Endothelial cell (in vitro differentiated cells): ENCODE measurements at regions not wholly inside any gene's neighbourhood (a gene's known extent, or its start where the extent isn't known, plus 50 kb on each side); places are given as distances from the start of the nearest gene placed in this dataset.

Experiments
- DNase-seq: peaks from one replicate; pipeline ENCODE4 v3.0.0; 2021; ENCODE audit warnings: low spot score
- H3K27ac Mint-ChIP-seq: one replicate; pipeline ENCODE4 v1.8.0; 2021; ENCODE audit warnings: mixed read lengths, inconsistent platforms; ENCODE audit not compliant: unreplicated experiment
- H3K27me3 Mint-ChIP-seq: one replicate; pipeline ENCODE4 v1.8.0; 2021; ENCODE audit warnings: mild to moderate bottlenecking, moderate library complexity, mixed read lengths, inconsistent platforms; ENCODE audit not compliant: unreplicated experiment
- H3K36me3 Mint-ChIP-seq: one replicate; pipeline ENCODE4 v1.8.0; 2021; ENCODE audit warnings: mild to moderate bottlenecking, low read depth, mixed read lengths, inconsistent platforms; ENCODE audit not compliant: unreplicated experiment
- H3K4me1 Mint-ChIP-seq: one replicate; pipeline ENCODE4 v1.8.0; 2021; ENCODE audit warnings: mild to moderate bottlenecking, mixed read lengths, inconsistent platforms; ENCODE audit not compliant: unreplicated experiment
- H3K4me3 Mint-ChIP-seq: one replicate; pipeline ENCODE4 v1.8.0; 2021; ENCODE audit warnings: mild to moderate bottlenecking, mixed read lengths, inconsistent platforms; ENCODE audit not compliant: unreplicated experiment
- H3K9me3 Mint-ChIP-seq: one replicate; pipeline ENCODE4 v1.8.0; 2021; ENCODE audit warnings: mixed read lengths, inconsistent platforms; ENCODE audit not compliant: unreplicated experiment
- CTCF ChIP-seq: fragments of 200-600 bp; sonication (generic); IDR thresholded peaks from one replicate; pipeline ENCODE4 v1.5.0; 2021; ENCODE audit warnings: antibody characterized with exemption; ENCODE audit not compliant: unreplicated experiment

DNA sequence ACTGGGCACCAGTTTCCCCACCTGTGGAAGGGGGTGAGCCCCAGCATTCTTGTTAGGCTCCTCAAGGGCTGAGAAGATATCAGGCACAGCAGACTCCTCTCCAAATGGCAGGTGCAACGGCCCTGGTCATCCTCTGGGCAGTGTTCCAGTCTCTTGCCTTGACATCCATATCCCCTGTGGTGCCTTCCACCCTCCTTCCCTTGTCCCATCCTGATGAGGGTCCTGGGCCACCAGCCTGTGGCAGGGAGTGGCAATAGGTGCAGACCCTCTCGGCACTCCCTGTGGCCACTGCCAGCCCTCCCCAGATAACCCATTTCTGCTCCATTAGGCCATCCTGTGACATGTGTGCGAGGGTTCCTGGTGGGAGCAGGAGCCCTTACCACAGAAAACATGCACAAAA is 78.8 kb upstream of the NECTIN1 start:
- DNase-seq, result no peak
- H3K27me3 Mint-ChIP-seq, result peaks cover 8% of the 10 kb centered on the region
- no peaks in the 10 kb centered on the region for H3K4me1 Mint-ChIP-seq
- H3K9me3 Mint-ChIP-seq, result no peaks in the 10 kb centered on the region
- no peaks in the 10 kb centered on the region for H3K36me3 Mint-ChIP-seq
- no peak overlapping the region for H3K27ac Mint-ChIP-seq
- TF ChIP-seq CTCF, result no peak
- no peak overlapping the region for H3K4me3 Mint-ChIP-seq

DNA sequence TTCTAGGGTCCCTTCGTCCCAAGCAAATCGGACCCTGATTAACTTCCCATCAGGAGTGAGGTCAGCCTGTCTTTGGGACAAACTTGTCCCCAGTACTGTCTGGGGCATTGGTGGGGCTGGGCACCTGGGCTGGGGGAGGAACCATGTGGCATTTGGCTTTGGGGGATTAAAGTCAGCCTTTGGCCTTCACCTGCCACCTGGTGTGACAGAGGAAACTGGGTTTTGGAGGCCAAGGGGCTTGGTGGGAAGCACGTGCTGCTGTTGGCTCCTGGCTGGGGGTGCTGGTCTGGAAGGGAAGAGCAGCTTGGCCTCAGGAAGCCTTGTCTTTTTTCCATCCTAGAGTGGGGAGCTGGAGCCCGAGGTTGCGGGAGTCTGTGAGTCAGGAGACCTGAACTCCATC is 78.4 kb upstream of the NECTIN1 start:
- Mint-ChIP-seq H3K4me3 (no peak overlapping the region), H3K9me3 (no peaks in the 10 kb centered on the region), H3K4me1 (no peaks in the 10 kb centered on the region), H3K36me3 (no peaks in the 10 kb centered on the region), H3K27me3 (peaks cover 8% of the 10 kb centered on the region), H3K27ac (no peak overlapping the region)
- no peak for TF ChIP-seq CTCF
- DNase-seq, result no peak

DNA sequence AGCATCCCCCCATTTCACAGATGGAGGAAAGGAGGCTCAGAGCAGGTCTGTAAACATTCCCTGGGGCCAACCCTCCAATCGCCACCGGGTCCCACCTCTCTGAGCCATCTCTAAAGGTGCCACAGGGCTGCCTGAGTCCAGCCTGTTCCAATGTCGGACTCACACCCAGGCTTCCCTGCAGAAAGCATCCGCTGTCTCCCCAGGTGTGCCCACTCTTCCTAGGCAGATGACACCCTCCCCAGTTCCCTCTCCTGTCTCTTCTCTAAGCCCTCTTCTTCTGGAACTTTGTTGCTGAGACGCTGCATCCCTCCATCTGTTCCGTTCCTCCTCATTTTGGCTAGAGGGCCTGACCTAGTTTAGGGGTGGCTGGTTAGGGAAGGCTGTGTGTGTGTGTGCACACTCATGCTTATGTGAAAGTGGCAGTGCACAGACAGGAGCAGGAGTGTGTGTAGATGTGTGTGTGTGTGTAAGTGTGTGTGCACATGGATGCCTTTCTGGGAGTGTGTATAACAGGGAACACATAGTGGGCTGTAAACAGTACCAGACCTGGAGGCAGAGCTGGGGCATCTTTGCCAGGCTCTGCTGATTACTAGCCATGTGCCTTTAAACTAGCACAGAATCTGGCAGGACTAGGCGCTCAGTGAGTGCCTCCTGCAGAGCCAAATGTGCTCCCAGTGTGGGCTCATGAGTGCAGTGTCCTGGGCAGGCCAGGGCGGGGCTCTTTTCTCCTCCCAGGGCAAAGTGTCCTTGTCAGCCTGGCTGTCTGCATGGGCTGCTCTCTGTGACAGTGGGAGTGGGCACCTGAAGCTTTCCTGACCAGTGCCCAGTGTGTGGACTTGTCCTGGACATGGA is 77.3 kb upstream of the NECTIN1 start:
- H3K36me3 Mint-ChIP-seq, result no peaks in the 10 kb centered on the region
- H3K4me3 Mint-ChIP-seq, result no peak overlapping the region
- H3K9me3 Mint-ChIP-seq, result no peaks in the 10 kb centered on the region
- H3K27me3 Mint-ChIP-seq, result peaks cover 8% of the 10 kb centered on the region
- H3K27ac Mint-ChIP-seq, result no peak overlapping the region
- DNase-seq, result no peak
- no peak for TF ChIP-seq CTCF
- H3K4me1 Mint-ChIP-seq, result no peaks in the 10 kb centered on the region

GRCh38 chr11:119805663-119806062 is 76.7 kb upstream of the NECTIN1 start:
- H3K27me3 Mint-ChIP-seq, result peaks cover 8% of the 10 kb centered on the region

More at GRCh38 chr11:119805663-119806062, 76.7 kb upstream of the NECTIN1 start:
- H3K36me3 Mint-ChIP-seq, result no peaks in the 10 kb centered on the region
- H3K4me1 Mint-ChIP-seq, result no peaks in the 10 kb centered on the region
- no peaks in the 10 kb centered on the region for H3K9me3 Mint-ChIP-seq
- TF ChIP-seq CTCF, result no peak
- H3K4me3 Mint-ChIP-seq, result no peak overlapping the region
- DNase-seq, result no peak
- no peak overlapping the region for H3K27ac Mint-ChIP-seq
